PFSK-1 (cell line): ENCODE measurements at regions not wholly inside any gene's neighbourhood (a gene's known extent, or its start where the extent isn't known, plus 50 kb on each side); places are given as distances from the start of the nearest gene placed in this dataset.

Source experiments
- FOXP2 ChIP-seq: optimal IDR thresholded peaks from 2 replicates; pipeline ENCODE3; 2011; ENCODE audit warnings: borderline replicate concordance, control low read depth, inconsistent platforms; ENCODE audit not compliant: insufficient read depth; ENCODE audit errors: extremely low read length, extremely low read depth
- POLR2AphosphoS5 ChIP-seq: IDR thresholded peaks from 2 replicates; pipeline ENCODE4 v1.6.1; 2012; ENCODE audit warnings: low read depth, mild to moderate bottlenecking, control low read depth, low read length, moderate library complexity
- REST ChIP-seq, 2 experiments: IDR thresholded peaks; 2 replicates each; pipeline versions ENCODE4 v1.6.1 to v1.8.0; 2011 to 2012; ENCODE audit warnings: low read depth in 2 of 2, low read length in 2 of 2, control low read depth in 1 of 2, inconsistent platforms in 1 of 2, mild to moderate bottlenecking in 1 of 2, moderate library complexity in 1 of 2; ENCODE audit not compliant: insufficient read depth in 1 of 2
- SIN3A ChIP-seq: IDR thresholded peaks from 2 replicates; pipeline ENCODE4 v1.6.1; 2012; ENCODE audit warnings: mild to moderate bottlenecking, low read length, moderate library complexity, borderline replicate concordance; ENCODE audit not compliant: insufficient read depth
- TAF1 ChIP-seq: IDR thresholded peaks from 2 replicates; pipeline ENCODE4 v1.6.1; 2012; ENCODE audit warnings: low read length, control low read depth, borderline replicate concordance; ENCODE audit not compliant: insufficient read depth

GRCh38 chr12:14275111-14275510 is 90.4 kb upstream of the ATF7IP start:
- no peak for TF ChIP-seq POLR2AphosphoS5
- TF ChIP-seq SIN3A = no peak
- no peak for TF ChIP-seq REST (IDR thresholded peaks at IDR 0.05; ENCODE audit: insufficient read depth in 1 of 2, low read depth in 2 of 2, low read length in 2 of 2)
- no peak for TF ChIP-seq TAF1
- no peak for TF ChIP-seq FOXP2
